ENCODE measurements at regions not wholly inside any gene's neighbourhood (a gene's known extent, or its start where the extent isn't known, plus 50 kb on each side); places are given as distances from the start of the nearest gene placed in this dataset.
"Not testable (repeated sequence)": the region's sequence is repeated elsewhere in the genome, so short reads cannot be mapped to it uniquely, and the experiment has no call there.

GRCh38 chr7:85322252-85322651 is 135.4 kb upstream of the SEMA3D start:
- no peak for DNase-seq (ENCODE audit: low read depth)

GRCh38 chr7:85320699-85321476 is 134.0 kb upstream of the SEMA3D start:
- DNase-seq (ENCODE audit: low read depth), result no peak

GRCh38 chr7:85316489-85316888 is 129.6 kb upstream of the SEMA3D start:
- no peak for DNase-seq (ENCODE audit: low read depth)

- no peak for DNase-seq (ENCODE audit: low read depth)
Observed at GRCh38 chr7:85310301-85310700, 123.4 kb upstream of the SEMA3D start.

GRCh38 chr7:85306115-85306514 is 119.3 kb upstream of the SEMA3D start:
- no peak for DNase-seq (ENCODE audit: low read depth)

- DNase-seq (ENCODE audit: low read depth), result no peak
Observed at GRCh38 chr7:85294176-85294575, 107.3 kb upstream of the SEMA3D start.

GRCh38 chr7:85292908-85293576 is 106.2 kb upstream of the SEMA3D start:
- DNase-seq (ENCODE audit: low read depth), result no peak

GRCh38 chr7:85290269-85290668 is 103.4 kb upstream of the SEMA3D start:
- no peak for DNase-seq (ENCODE audit: low read depth)

- no peak for DNase-seq (ENCODE audit: low read depth)
Observed at GRCh38 chr7:85289279-85289678, 102.4 kb upstream of the SEMA3D start.

- peak; percentile 44 for DNase-seq (ENCODE audit: low read depth)
Observed at GRCh38 chr7:85287106-85287825, 100.4 kb upstream of the SEMA3D start.

GRCh38 chr7:85286446-85286845 is 99.6 kb upstream of the SEMA3D start:
- DNase-seq (ENCODE audit: low read depth), result no peak

- no peak for DNase-seq (ENCODE audit: low read depth)
Observed at GRCh38 chr7:85285527-85285926, 98.7 kb upstream of the SEMA3D start.

GRCh38 chr7:85275204-85275603 is 88.3 kb upstream of the SEMA3D start:
- no peak for DNase-seq (ENCODE audit: low read depth)

GRCh38 chr7:85274454-85274853 is 87.6 kb upstream of the SEMA3D start:
- DNase-seq (ENCODE audit: low read depth), result no peak

- no peak for DNase-seq (ENCODE audit: low read depth)
Observed at GRCh38 chr7:85262891-85263290, 76.0 kb upstream of the SEMA3D start.

- DNase-seq (ENCODE audit: low read depth), result peak; percentile 10
Observed at GRCh38 chr7:85261336-85261735, 74.5 kb upstream of the SEMA3D start.

GRCh38 chr7:85249787-85250186 is 62.9 kb upstream of the SEMA3D start:
- DNase-seq (ENCODE audit: low read depth), result not testable (repeated sequence)

GRCh38 chr7:85239109-85239508 is 52.3 kb upstream of the SEMA3D start:
- no peak for DNase-seq (ENCODE audit: low read depth)

- DNase-seq (ENCODE audit: low read depth), result no peak
Observed at GRCh38 chr7:85237721-85238120, 50.9 kb upstream of the SEMA3D start.

Data from GM04504 (cell line).